Large intestine (tissue), 3 donors: ENCODE measurements at regions not wholly inside any gene's neighbourhood (a gene's known extent, or its start where the extent isn't known, plus 50 kb on each side); places are given as distances from the start of the nearest gene placed in this dataset.

ENCODE experiments used
- DNase-seq, 2 donors: peaks; one replicate each; pipeline versions ENCODE4 v3.0.0 to v3.0.0-alpha.2; 2013
- H3K27ac ChIP-seq: one replicate; pipeline ENCODE4 v1.5.1; 2013; ENCODE audit warnings: low read length
- H3K27me3 ChIP-seq: 2 replicates; pipeline ENCODE4 v1.6.1; 2013; ENCODE audit warnings: low read length; ENCODE audit not compliant: control insufficient read depth, insufficient read depth
- H3K36me3 ChIP-seq: 2 replicates; pipeline ENCODE4 v1.6.1; 2013; ENCODE audit warnings: low read length; ENCODE audit not compliant: control insufficient read depth, insufficient read depth
- H3K4me1 ChIP-seq: one replicate; pipeline ENCODE4 v1.6.1; 2013; ENCODE audit warnings: low read length; ENCODE audit not compliant: control insufficient read depth, insufficient read depth
- H3K4me3 ChIP-seq: one replicate; pipeline ENCODE4 v1.5.1; 2013; ENCODE audit warnings: low read length
- H3K9me3 ChIP-seq: one replicate; pipeline ENCODE4 v1.6.1; 2013; ENCODE audit warnings: mild to moderate bottlenecking, low read depth, low read length, moderate library complexity; ENCODE audit not compliant: control insufficient read depth
- WGBS: methylation state at CpG from one replicate; pipeline ENCODE4 v1.1.5; 2013; ENCODE audit warnings: low lambda C conversion rate; ENCODE audit not compliant: insufficient coverage; 5-methylcytosine and 5-hydroxymethylcytosine counted together

DNA sequence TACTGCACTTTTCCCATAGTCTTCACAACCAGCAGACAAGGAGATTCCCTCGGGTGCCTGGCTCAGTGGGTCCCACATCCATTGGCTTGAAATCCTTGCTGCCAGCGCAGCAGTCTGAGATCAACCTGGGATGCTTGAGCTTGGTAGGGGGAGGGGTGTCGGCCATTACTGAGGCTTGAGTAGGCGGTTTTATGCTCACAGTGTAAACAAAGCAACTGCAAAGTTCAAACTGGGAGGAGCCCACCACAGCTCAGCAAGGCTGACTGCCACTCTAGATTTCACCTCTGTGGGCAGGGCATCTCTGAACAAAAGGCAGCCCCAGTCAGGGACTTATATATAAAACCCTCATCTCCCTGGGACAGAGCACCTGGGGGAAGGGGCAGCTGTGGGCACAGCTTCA is 512.3 kb upstream of the MPDZ start:
- H3K36me3 ChIP-seq: no peaks in the 10 kb centered on the region
- WGBS: no CpG with 5 or more reads among the region's 4 CpGs
- no peak overlapping the region for H3K27ac ChIP-seq
- no peaks in the 10 kb centered on the region for H3K27me3 ChIP-seq
- DNase-seq: peak; percentile 21 to 72
- no peaks in the 10 kb centered on the region for H3K9me3 ChIP-seq
- peaks cover 2% of the 10 kb centered on the region for H3K4me1 ChIP-seq
- H3K4me3 ChIP-seq: no peak overlapping the region

DNA sequence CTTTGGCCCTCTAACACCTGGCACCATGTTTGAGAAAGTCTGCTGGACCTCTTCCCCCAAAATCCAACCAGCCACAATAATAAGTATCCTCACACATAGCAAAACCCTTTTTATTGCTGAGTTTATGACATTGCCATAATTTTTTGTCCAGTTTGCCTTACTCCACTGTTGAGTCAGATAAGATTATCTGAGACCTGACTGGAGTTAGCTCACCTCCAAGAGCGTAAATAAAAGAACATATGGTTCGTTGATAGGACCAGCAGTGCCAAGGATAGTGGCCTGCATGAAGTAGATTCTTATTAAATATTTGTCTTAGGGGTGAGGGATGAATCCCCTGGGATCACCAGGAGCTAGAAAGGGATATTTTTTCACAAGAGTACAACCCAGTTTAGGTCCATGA is 510.6 kb upstream of the MPDZ start:
- no peaks in the 10 kb centered on the region for H3K36me3 ChIP-seq
- H3K9me3 ChIP-seq: no peaks in the 10 kb centered on the region
- H3K27me3 ChIP-seq: no peaks in the 10 kb centered on the region
- no peak for DNase-seq
- H3K4me3 ChIP-seq: no peak overlapping the region
- no CpG with 5 or more reads among the region's 2 CpGs for WGBS
- no peak overlapping the region for H3K27ac ChIP-seq
- H3K4me1 ChIP-seq: peaks cover 2% of the 10 kb centered on the region

DNA sequence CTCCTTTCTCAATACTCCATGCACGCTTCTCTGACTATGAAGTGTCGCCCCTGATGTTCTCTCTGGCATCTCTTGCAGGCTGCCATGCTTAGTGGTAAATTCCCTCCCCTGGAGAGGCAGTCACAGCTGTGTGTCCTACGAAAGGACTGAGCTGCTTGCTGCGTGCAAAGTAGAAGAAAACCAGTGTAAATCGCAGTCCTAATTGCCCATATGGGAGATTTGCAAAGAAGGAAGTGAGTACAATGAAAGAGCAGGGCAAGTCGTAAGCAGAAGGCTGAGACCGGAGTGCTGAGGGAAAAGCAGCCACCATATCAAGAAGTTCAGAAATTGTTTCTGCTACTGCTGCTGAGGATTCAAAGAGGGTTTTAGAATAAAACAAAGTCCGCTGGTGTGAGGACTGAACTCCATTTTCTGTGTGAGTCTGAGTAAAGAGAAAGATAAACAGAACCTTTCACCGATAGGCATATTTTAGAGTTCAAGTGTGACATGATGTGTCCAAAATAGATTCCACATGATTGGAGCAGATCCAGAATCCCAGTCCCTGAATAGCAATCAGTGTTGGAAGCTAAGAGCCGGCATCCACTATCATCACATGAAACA is 507.8 kb upstream of the MPDZ start:
- H3K27me3 ChIP-seq: no peaks in the 10 kb centered on the region
- no peaks in the 10 kb centered on the region for H3K9me3 ChIP-seq
- peaks cover 2% of the 10 kb centered on the region for H3K4me1 ChIP-seq
- H3K4me3 ChIP-seq: no peak overlapping the region
- WGBS: 75% methylated on average over 2 of the region's 10 CpGs
- H3K27ac ChIP-seq: peak overlapping the region; percentile 16
- no peaks in the 10 kb centered on the region for H3K36me3 ChIP-seq
- peak in 1 of 2 donors; percentile 25 for DNase-seq

DNA sequence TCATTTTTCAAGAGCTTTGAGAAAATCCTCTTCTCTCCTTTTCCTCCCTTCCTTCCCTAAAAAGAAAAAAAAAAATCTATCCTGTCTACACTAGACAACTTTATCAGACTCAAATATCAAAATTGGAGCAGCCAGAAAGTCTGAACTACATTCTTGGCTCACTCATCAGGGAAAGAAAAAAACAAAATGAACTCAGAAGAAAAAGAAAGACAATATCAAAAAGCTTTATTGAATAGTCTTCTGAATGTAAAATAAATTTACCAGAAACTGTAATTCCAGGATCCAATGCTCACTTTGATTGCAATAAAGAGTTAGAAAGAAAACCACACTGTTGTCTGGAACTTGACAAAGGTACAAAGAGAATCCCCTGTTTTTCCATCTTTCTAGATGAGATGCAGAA is 507.2 kb upstream of the MPDZ start:
- no peaks in the 10 kb centered on the region for H3K9me3 ChIP-seq
- H3K36me3 ChIP-seq: no peaks in the 10 kb centered on the region
- H3K27ac ChIP-seq: no peak overlapping the region
- H3K27me3 ChIP-seq: no peaks in the 10 kb centered on the region
- peaks cover 2% of the 10 kb centered on the region for H3K4me1 ChIP-seq
- H3K4me3 ChIP-seq: no peak overlapping the region
- DNase-seq: no peak

DNA sequence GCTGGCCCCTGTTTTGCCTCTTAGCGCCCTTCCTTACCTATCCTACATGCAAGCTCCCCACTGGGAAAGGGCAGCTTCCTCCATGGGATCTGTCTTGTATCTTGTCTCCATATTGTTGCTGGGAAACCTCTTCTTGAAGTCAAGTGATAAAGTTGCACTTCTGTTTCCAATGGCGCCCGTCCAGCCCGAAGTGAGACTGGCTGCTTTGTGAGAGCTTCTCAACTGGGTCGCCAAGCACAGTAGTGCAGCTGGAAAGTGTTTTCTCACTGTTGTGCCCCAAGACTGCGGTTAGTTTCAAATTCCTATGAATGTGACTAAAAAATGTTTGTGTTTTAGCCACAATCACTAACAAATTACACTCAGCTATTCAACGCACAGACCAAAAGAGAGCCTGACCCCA is 506.6 kb upstream of the MPDZ start:
- no peaks in the 10 kb centered on the region for H3K9me3 ChIP-seq
- no peak overlapping the region for H3K27ac ChIP-seq
- no peak overlapping the region for H3K4me3 ChIP-seq
- H3K27me3 ChIP-seq: no peaks in the 10 kb centered on the region
- H3K36me3 ChIP-seq: no peaks in the 10 kb centered on the region
- DNase-seq: no peak
- no peaks in the 10 kb centered on the region for H3K4me1 ChIP-seq
- WGBS: no CpG with 5 or more reads among the region's 7 CpGs

DNA sequence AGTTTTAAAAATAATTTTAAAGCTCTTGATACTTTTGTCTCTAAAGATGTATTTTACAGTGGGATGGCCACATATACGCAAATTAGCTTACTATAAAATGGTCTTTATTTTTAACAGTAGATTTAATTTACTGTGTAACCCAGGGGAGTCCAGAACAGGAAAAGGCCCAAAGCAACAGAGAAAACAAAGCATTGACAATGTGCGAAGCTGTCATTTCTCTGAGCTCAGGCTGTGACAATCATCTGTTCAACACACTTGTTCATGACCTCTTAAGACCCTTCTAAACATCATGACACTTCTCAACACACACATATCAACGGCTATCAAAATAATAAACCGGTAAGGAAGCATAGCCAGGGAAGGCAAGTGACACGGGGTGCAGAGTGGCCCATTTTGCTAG is 499.6 kb upstream of the MPDZ start:
- Histone ChIP-seq H3K36me3 (no peaks in the 10 kb centered on the region), H3K27me3 (no peaks in the 10 kb centered on the region), H3K9me3 (no peaks in the 10 kb centered on the region), H3K27ac (no peak overlapping the region), H3K4me1 (no peaks in the 10 kb centered on the region), H3K4me3 (no peak overlapping the region)
- no peak for DNase-seq
- 100% methylated on average over 1 of the region's 5 CpGs for WGBS

DNA sequence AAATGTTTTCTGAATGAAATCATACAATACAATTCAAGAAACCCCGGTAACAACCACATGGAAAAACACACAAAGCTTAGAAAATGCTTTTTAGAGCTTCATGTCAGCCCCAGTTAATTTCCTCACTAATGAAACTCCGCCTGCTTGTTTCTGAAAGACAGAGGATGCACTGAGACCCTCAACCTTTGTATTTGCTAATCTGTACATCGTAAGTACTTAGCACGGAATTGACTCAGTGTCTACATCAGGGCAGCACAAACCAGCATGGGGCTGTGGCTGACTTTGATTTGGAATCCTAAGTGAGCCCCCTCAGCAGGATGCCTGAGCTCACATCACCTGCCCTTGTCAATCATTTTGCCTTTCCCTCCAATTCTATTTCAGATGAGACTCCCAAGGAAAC is 499.1 kb upstream of the MPDZ start:
- Histone ChIP-seq H3K27ac (no peak overlapping the region), H3K27me3 (no peaks in the 10 kb centered on the region), H3K9me3 (no peaks in the 10 kb centered on the region), H3K4me1 (no peaks in the 10 kb centered on the region), H3K4me3 (no peak overlapping the region), H3K36me3 (no peaks in the 10 kb centered on the region)
- no CpG with 5 or more reads among the region's 4 CpGs for WGBS
- DNase-seq: no peak

DNA sequence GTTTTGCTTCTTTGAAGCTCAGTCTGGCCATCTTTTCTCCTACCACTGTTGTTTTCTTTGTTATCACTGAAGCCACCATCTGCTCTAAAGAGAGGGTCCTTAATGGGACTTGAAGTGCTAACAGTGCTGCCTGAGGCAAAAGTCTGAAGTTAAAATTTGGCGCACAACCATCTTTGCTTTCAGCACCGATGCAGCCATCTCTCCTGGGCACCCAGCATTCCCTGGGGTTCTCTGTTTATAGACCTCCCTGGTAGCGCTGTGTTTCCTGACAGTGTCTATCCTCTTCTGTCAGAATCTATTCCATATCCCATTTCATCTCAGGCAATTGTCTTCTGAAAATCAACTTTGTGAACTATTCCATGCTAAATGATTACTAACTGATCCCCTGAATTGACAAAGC is 491.5 kb upstream of the MPDZ start:
- Histone ChIP-seq H3K4me1 (no peaks in the 10 kb centered on the region), H3K27ac (no peak overlapping the region), H3K9me3 (no peaks in the 10 kb centered on the region), H3K27me3 (no peaks in the 10 kb centered on the region), H3K36me3 (no peaks in the 10 kb centered on the region), H3K4me3 (no peak overlapping the region)
- no peak for DNase-seq
- no CpG with 5 or more reads among the region's 3 CpGs for WGBS

DNA sequence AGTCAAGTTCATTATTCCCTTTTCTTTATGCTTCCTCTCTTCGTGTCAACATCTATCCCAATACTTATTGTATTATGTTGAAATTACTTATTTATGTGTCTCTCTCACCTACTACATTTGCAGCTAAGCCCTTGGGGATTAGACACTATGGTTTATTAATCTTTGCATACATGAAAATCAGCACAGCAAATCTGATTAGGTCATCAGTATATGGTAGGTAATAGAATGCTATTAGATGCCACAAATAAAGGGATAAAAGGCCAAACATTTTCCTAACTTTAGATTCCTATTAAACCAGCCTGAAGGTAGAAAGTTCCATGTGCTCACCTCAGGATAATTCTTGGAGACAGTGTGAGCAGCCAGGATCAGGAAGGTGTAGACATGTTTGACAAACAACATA is 490.1 kb upstream of the MPDZ start:
- Histone ChIP-seq H3K27me3 (no peaks in the 10 kb centered on the region), H3K9me3 (no peaks in the 10 kb centered on the region), H3K4me1 (no peaks in the 10 kb centered on the region), H3K4me3 (no peak overlapping the region), H3K27ac (no peak overlapping the region), H3K36me3 (no peaks in the 10 kb centered on the region)
- no peak for DNase-seq
- 100% methylated on average over 1 of the region's 1 CpG for WGBS

DNA sequence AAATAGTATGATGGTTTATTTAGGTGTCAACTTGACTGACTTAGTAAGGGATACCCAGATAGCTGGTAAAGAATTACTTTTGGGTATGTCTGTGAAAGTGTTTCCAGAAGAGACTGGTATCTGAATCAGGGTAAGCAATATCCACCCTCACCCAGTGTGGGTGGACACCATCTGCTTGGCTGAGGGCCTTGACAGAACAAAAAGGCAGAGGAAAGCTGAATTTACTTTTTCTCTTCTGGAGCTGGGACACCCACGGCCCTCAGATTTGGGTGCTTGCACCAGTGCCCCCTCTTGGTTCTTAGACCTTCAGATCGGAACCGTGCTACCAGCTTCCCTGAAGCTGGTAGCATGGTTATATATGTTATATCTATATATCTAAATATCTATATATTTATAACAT is 489.5 kb upstream of the MPDZ start:
- no peaks in the 10 kb centered on the region for H3K27me3 ChIP-seq
- no peaks in the 10 kb centered on the region for H3K4me1 ChIP-seq
- no peaks in the 10 kb centered on the region for H3K9me3 ChIP-seq
- H3K4me3 ChIP-seq: no peak overlapping the region
- WGBS: no CpG with 5 or more reads among the region's 3 CpGs
- no peak overlapping the region for H3K27ac ChIP-seq
- DNase-seq: no peak
- no peaks in the 10 kb centered on the region for H3K36me3 ChIP-seq

DNA sequence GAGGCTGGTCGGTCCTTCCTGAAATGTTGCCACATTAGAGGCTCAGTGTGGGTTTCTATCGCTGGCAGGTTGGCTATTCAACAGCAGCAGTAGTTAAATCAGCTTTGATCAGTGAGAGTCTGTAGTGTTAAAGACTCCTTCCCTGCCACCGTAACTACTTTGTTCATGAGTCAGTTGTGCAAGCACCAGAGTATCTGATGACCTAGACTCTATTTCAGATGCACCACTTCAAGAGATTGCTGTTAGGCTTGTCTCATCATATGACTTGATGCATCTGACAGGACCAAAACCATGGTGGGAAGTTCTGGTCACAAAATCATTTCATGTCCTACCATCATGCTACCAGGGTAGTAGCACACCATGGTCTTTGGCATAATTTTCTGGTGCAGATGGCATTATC is 482.7 kb upstream of the MPDZ start:
- H3K4me3 ChIP-seq: no peak overlapping the region
- DNase-seq: no peak
- no peak overlapping the region for H3K27ac ChIP-seq
- H3K4me1 ChIP-seq: no peaks in the 10 kb centered on the region
- no peaks in the 10 kb centered on the region for H3K27me3 ChIP-seq
- no peaks in the 10 kb centered on the region for H3K36me3 ChIP-seq
- WGBS: no CpG with 5 or more reads among the region's 3 CpGs
- H3K9me3 ChIP-seq: no peaks in the 10 kb centered on the region
